ENCODE measurements at regions not wholly inside any gene's neighbourhood (a gene's known extent, or its start where the extent isn't known, plus 50 kb on each side); places are given as distances from the start of the nearest gene placed in this dataset.

- no peak for DNase-seq
Observed at GRCh38 chr1:5351366-5351765, 640.9 kb downstream of the NPHP4 start.

- no peak for DNase-seq
Observed at GRCh38 chr1:5349526-5349925, 642.7 kb downstream of the NPHP4 start.

GRCh38 chr1:5348732-5349465 is 643.3 kb downstream of the NPHP4 start:
- DNase-seq = peak; percentile 16

GRCh38 chr1:5347726-5348125 is 644.5 kb downstream of the NPHP4 start:
- no peak for DNase-seq

- no peak for DNase-seq
Observed at GRCh38 chr1:5345556-5345955, 646.7 kb downstream of the NPHP4 start.

GRCh38 chr1:5343256-5344020 is 648.8 kb downstream of the NPHP4 start:
- DNase-seq = no peak

- no peak for DNase-seq
Observed at GRCh38 chr1:5342830-5343229, 649.4 kb downstream of the NPHP4 start.

GRCh38 chr1:5342172-5342571 is 650.1 kb downstream of the NPHP4 start:
- no peak for DNase-seq

GRCh38 chr1:5341471-5341870 is 650.8 kb downstream of the NPHP4 start:
- no peak for DNase-seq

GRCh38 chr1:5340560-5341130 is 651.6 kb downstream of the NPHP4 start:
- no peak for DNase-seq

- DNase-seq = no peak
Observed at GRCh38 chr1:5338466-5338865, 653.8 kb downstream of the NPHP4 start.

- DNase-seq = no peak
Observed at GRCh38 chr1:5333291-5333690, 658.9 kb downstream of the NPHP4 start.

GRCh38 chr1:5331101-5331500 is 661.1 kb downstream of the NPHP4 start:
- no peak for DNase-seq

- DNase-seq = no peak
Observed at GRCh38 chr1:5329068-5329739, 663.0 kb downstream of the NPHP4 start.

- no peak for DNase-seq
Observed at GRCh38 chr1:5324883-5325282, 667.3 kb downstream of the NPHP4 start.

- no peak for DNase-seq
Observed at GRCh38 chr1:5318143-5318816, 663.9 kb downstream of the AJAP1 start.

- DNase-seq = no peak
Observed at GRCh38 chr1:5317391-5317790, 663.0 kb downstream of the AJAP1 start.

GRCh38 chr1:5312862-5313261 is 658.5 kb downstream of the AJAP1 start:
- no peak for DNase-seq

- no peak for DNase-seq
Observed at GRCh38 chr1:5312293-5312674, 657.9 kb downstream of the AJAP1 start.

- DNase-seq = no peak
Observed at GRCh38 chr1:5311634-5312292, 657.4 kb downstream of the AJAP1 start.

- no peak for DNase-seq
Observed at GRCh38 chr1:5311147-5311546, 656.7 kb downstream of the AJAP1 start.

GRCh38 chr1:5308249-5308648 is 653.8 kb downstream of the AJAP1 start:
- no peak for DNase-seq

All from CD4-positive, alpha-beta T cell treated with Interferon gamma for 1 hour (primary cell).